DND-41 (cell line): ENCODE measurements at regions not wholly inside any gene's neighbourhood (a gene's known extent, or its start where the extent isn't known, plus 50 kb on each side); places are given as distances from the start of the nearest gene placed in this dataset.

Experiments used
- ATAC-seq: fragments of 200-7000 bp; cut with Tn5 transposase; 3 replicates; pipeline ENCODE4 v1.9.1; 2021; ENCODE audit warnings: low read depth; ENCODE audit not compliant: insufficient read depth
- DNase-seq: peaks from one replicate; pipeline ENCODE4 v3.0.0-alpha.2; 2020
- H2AFZ ChIP-seq: 2 replicates; pipeline ENCODE4 v1.6.0; 2012; ENCODE audit warnings: low read depth, low read length
- H3K27ac ChIP-seq: 2 replicates; pipeline ENCODE4 v1.5.1; 2012; ENCODE audit warnings: low read length, inconsistent platforms
- H3K27me3 ChIP-seq: fragments of 200-600 bp; sonication (generic); 2 replicates; pipeline ENCODE4 v1.6.0; 2012; ENCODE audit warnings: low read length, mild to moderate bottlenecking, inconsistent platforms; ENCODE audit not compliant: insufficient read depth, poor library complexity
- H3K36me3 ChIP-seq: 2 replicates; pipeline ENCODE4 v1.5.1; 2012; ENCODE audit warnings: low read length, inconsistent platforms; ENCODE audit not compliant: insufficient read depth
- H3K4me1 ChIP-seq: 2 replicates; pipeline ENCODE4 v1.5.1; 2012; ENCODE audit warnings: mild to moderate bottlenecking, low read length; ENCODE audit not compliant: insufficient read depth
- H3K4me2 ChIP-seq: 2 replicates; pipeline ENCODE4 v1.6.0; 2012; ENCODE audit warnings: mild to moderate bottlenecking, moderate library complexity, low read length, inconsistent platforms; ENCODE audit not compliant: insufficient read depth
- H3K4me3 ChIP-seq, 2 experiments: fragments of 200-600 bp in 1 of 2; shearing (Covaris generic) in 1 of 2; 2 replicates each; pipeline ENCODE4 v1.5.1; 2012 to 2016; ENCODE audit warnings: inconsistent platforms in 2 of 2, low read length in 2 of 2, mild to moderate bottlenecking in 2 of 2, low read depth in 1 of 2, moderate library complexity in 1 of 2
- H3K79me2 ChIP-seq: 2 replicates; pipeline ENCODE4 v1.6.0; 2012; ENCODE audit warnings: low read length, inconsistent platforms; ENCODE audit not compliant: insufficient read depth
- H3K9ac ChIP-seq: 2 replicates; pipeline ENCODE4 v1.6.0; 2012; ENCODE audit warnings: low read depth, mild to moderate bottlenecking, inconsistent platforms, low read length, moderate library complexity
- H3K9me3 ChIP-seq: 2 replicates; pipeline ENCODE4 v1.5.1; 2012; ENCODE audit warnings: low read length, moderate library complexity, mild to moderate bottlenecking, inconsistent platforms; ENCODE audit not compliant: insufficient read depth, severe bottlenecking
- H4K20me1 ChIP-seq: 2 replicates; pipeline ENCODE4 v1.6.0; 2012; ENCODE audit warnings: low read length; ENCODE audit not compliant: insufficient read depth
- EZH2 ChIP-seq: IDR thresholded peaks from 3 replicates; pipeline ENCODE4 v1.6.1; 2012; ENCODE audit warnings: borderline replicate concordance, low read depth, mild to moderate bottlenecking, moderate library complexity, low read length, inconsistent platforms; ENCODE audit not compliant: severe bottlenecking
- TF ChIP-seq, protein P1 (sequence below): IDR thresholded peaks from 2 replicates; pipeline ENCODE4 v1.5.1; 2012; ENCODE audit warnings: borderline replicate concordance, low read length, moderate library complexity, mild to moderate bottlenecking; ENCODE audit not compliant: poor library complexity, severe bottlenecking; ENCODE audit errors: extremely low read depth

DNA sequence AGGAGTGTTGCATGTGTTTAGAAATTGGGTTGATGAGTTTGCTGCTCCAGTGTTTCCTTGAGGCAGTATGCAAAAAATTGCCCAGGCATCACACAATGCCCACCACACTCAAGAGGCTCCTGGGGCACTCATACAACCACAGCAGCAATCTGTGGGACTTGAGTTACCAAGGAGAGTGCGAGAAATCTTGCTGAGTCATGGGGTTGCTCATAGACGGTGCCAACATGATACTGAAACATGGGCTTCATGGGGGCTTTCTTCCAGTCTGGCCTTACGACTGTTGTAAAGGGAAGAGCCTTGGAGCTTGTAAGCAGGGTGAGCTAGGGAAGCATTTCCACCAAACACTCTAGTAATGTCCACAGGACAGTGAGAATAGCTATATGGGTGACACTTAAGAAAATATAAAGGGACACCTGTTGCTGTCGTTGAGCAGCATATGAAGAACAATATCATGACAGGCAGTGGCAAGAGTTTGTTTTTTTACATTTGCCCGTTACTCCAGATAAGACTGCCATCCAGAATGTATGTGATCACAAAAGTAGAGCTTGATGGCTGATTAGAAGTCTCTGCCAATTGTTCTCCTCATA, 1237.4 kb downstream of the UQCRFS1 start:
- Histone ChIP-seq H2AFZ (no peak overlapping the region), H4K20me1 (no peaks in the 10 kb centered on the region), H3K9me3 (no peaks in the 10 kb centered on the region), H3K9ac (no peak overlapping the region), H3K27ac (no peak overlapping the region), H3K27me3 (no peaks in the 10 kb centered on the region), H3K4me1 (no peaks in the 10 kb centered on the region), H3K79me2 (no peaks in the 10 kb centered on the region), H3K4me3 (no peak overlapping the region), H3K36me3 (no peaks in the 10 kb centered on the region), H3K4me2 (no peak overlapping the region)
- TF ChIP-seq, protein P1, sequence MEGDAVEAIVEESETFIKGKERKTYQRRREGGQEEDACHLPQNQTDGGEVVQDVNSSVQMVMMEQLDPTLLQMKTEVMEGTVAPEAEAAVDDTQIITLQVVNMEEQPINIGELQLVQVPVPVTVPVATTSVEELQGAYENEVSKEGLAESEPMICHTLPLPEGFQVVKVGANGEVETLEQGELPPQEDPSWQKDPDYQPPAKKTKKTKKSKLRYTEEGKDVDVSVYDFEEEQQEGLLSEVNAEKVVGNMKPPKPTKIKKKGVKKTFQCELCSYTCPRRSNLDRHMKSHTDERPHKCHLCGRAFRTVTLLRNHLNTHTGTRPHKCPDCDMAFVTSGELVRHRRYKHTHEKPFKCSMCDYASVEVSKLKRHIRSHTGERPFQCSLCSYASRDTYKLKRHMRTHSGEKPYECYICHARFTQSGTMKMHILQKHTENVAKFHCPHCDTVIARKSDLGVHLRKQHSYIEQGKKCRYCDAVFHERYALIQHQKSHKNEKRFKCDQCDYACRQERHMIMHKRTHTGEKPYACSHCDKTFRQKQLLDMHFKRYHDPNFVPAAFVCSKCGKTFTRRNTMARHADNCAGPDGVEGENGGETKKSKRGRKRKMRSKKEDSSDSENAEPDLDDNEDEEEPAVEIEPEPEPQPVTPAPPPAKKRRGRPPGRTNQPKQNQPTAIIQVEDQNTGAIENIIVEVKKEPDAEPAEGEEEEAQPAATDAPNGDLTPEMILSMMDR, result no peak
- TF ChIP-seq EZH2, result no peak
- ATAC-seq (no peak), DNase-seq (no peak)

DNA sequence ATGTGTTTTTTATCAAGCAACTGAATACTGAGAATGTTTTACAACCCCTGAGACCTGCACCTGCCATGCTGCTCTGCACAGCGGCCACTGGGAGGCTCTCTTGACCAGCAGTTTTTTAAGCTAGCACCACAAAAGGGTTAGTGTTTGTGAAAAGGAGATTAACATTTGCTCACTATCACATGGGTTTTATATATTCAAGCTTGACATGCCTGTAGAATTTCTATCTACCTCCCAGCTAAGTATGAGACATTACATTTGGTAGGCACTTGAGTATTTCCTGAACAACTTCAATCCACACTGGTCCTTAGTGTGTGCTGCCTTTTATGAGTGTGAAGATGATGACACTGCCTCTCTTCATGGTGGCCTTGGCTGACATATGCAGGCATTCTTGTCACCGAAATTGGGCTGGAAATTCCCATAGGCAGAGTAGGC, 1238.9 kb downstream of the UQCRFS1 start:
- Histone ChIP-seq H3K79me2 (no peaks in the 10 kb centered on the region), H4K20me1 (no peaks in the 10 kb centered on the region), H3K36me3 (no peaks in the 10 kb centered on the region), H3K9me3 (no peaks in the 10 kb centered on the region), H3K9ac (no peak overlapping the region), H3K4me3 (no peak overlapping the region), H3K4me1 (no peaks in the 10 kb centered on the region), H3K27ac (no peak overlapping the region), H3K27me3 (no peaks in the 10 kb centered on the region), H3K4me2 (no peak overlapping the region), H2AFZ (no peak overlapping the region)
- DNase-seq, result peak; percentile 38
- TF ChIP-seq, protein P1, result peak; percentile 87
- TF ChIP-seq EZH2, result no peak
- peak; percentile 56; the same call in 1 of the 3 replicates for ATAC-seq

DNA sequence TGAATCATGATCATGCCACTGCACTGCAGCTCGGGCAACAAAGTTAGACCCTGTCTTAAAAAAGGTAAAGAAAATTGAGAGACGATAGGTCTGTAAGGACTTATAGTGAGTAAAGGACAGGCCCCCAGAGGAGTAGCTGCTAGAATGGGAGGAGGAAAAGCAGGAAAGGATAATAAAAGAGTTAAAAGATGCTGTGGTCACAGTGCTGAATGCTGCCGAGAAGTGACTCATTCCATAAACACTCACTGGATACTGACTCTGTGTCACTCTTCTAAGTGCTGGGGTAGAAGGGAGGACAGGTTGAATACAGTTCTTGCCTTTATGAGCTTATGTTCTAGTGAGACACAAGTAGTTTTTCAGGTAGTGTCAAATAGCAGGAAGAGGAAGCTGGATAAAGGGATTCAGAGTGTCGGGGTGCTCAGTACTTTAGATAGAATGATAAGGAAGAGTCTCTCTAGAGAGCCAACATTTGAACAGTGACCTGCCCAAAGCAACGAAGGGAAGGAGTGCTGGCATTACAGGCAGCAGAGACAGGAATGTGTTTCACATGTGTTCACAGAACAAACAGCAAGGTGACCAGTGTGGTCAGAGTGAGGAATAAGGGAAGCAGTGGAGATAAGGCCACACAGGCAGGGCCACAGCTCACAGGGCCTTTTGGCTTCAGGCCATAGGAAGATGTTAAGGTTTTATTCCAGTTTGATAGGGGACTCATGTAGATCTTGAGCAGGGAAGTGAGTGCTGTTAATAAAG, 1240.5 kb downstream of the UQCRFS1 start:
- no peak overlapping the region for H3K27ac ChIP-seq
- no peak overlapping the region for H2AFZ ChIP-seq
- no peaks in the 10 kb centered on the region for H3K79me2 ChIP-seq
- H3K36me3 ChIP-seq, result no peaks in the 10 kb centered on the region
- H3K9ac ChIP-seq, result no peak overlapping the region
- H4K20me1 ChIP-seq, result no peaks in the 10 kb centered on the region
- H3K4me3 ChIP-seq, result no peak overlapping the region
- H3K4me1 ChIP-seq, result no peaks in the 10 kb centered on the region
- H3K27me3 ChIP-seq, result no peaks in the 10 kb centered on the region
- no peak overlapping the region for H3K4me2 ChIP-seq
- ATAC-seq, result no peak
- H3K9me3 ChIP-seq, result no peaks in the 10 kb centered on the region
- TF ChIP-seq, protein P1, result no peak
- TF ChIP-seq EZH2, result no peak
- DNase-seq, result no peak
